GM18870 (cell line): ENCODE measurements at regions not wholly inside any gene's neighbourhood (a gene's known extent, or its start where the extent isn't known, plus 50 kb on each side); places are given as distances from the start of the nearest gene placed in this dataset.

ENCODE experiments used
- ATAC-seq: cut with Tn5 transposase; IDR thresholded peaks from one replicate; pipeline ENCODE4 v1.9.1; 2021; ENCODE audit warnings: moderate library complexity; ENCODE audit not compliant: unreplicated experiment

GRCh38 chr6:164854526-164854925, 454.9 kb downstream of the C6orf118 start:
- ATAC-seq: no peak

DNA sequence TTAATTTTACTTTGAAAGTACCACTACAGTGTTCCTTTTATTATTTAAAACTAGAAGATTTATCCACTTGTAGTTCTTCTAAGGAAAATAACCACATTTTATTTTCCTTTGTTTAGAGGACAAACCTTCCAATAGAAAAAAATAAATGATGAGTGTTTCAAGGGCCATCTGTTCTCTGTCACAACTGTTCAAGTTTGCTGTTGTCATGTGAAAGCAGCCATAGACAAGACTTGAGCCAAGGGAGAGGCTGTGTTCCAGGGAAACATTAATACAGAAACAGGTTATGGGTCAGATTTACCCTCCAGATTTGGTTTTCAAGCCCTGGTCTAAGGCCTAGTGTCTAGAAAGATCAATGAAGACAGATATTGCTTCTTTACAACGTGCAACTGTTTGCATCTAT, 463.6 kb downstream of the C6orf118 start:
- ATAC-seq: no peak

- ATAC-seq: no peak
These were observed 467.3 kb downstream of the C6orf118 start for GRCh38 chr6:164842085-164842484.

DNA sequence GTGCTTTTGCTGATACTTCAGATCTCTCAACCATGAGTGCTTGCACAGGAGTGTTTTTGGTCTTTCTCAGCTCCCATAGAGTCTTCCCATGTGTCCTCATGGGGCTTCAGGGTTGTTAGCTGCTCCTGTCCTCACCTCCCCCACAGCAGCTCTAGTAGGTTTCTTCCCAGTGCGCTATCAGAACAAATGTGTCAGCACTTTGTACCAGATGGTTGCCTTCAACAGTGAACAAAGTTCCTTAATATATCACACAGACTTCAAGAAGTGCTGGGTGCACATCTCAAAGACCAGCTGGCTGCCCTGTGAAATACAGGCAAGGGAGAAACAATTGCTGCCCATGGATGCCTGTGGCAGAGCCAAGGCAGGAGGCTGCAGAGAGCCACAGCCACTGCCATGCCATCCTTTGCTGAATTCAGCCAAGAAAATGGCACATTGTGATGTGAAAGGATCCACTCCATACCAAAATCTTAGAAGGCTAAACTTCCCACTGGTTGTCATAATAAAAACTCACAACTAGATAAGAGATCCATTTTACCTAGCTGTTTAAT, 471.3 kb downstream of the C6orf118 start:
- no peak for ATAC-seq

- ATAC-seq: no peak
These were observed 472.9 kb downstream of the C6orf118 start for GRCh38 chr6:164836486-164836885.

GRCh38 chr6:164832410-164832809, 477.0 kb downstream of the C6orf118 start:
- ATAC-seq: no peak

- no peak for ATAC-seq
These were observed 481.9 kb downstream of the C6orf118 start for GRCh38 chr6:164827537-164827936.

GRCh38 chr6:164826831-164827468, 482.5 kb downstream of the C6orf118 start:
- ATAC-seq: no peak

- no peak for ATAC-seq
These were observed 484.0 kb downstream of the C6orf118 start for GRCh38 chr6:164825386-164825785.

GRCh38 chr6:164817662-164818061, 491.7 kb downstream of the C6orf118 start:
- no peak for ATAC-seq

DNA sequence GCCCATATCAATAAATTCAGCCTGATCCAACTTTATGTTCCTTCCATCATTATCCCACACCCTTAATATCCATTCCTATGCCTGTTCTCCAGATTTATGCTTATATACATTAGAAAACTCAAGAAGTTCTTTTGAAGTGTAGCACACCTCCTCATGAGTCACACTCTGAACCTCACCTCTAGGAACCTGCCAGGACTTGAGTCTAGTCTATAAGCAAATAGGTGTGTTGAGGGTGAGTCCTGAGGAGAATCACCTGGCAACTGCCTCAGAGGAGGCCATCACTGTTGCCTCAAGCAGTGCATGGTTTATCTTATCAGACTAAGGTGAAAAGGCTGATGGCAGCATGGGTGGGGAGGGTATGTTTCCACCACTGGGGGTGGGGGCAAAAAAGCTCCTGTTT, 496.7 kb downstream of the C6orf118 start:
- no peak for ATAC-seq

DNA sequence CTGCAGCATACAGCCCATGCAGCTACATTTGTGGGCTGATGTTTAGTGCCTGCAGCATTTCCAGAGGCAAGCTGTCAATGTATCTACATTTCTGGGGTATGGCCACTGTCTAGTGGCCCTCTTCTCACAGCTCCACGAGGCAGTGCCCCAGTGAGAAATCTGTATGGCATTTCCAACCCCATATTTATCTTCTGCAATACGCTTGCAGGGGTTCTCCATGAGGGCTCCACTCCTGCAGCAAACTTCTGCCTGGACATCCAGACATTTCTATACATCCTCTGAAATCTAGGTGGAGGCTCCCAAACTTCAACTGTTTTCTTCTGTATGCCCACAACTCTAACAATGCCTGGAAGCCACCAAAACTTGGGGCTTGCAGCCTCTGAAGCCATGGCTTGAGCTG, 502.3 kb downstream of the C6orf118 start:
- ATAC-seq: no peak

- ATAC-seq: no peak
These were observed 514.2 kb downstream of the C6orf118 start for GRCh38 chr6:164795056-164795815.

GRCh38 chr6:164792666-164793065, 516.7 kb downstream of the C6orf118 start:
- no peak for ATAC-seq

- ATAC-seq: no peak
These were observed 517.9 kb downstream of the C6orf118 start for GRCh38 chr6:164791498-164791897.

- no peak for ATAC-seq
These were observed 545.6 kb downstream of the C6orf118 start for GRCh38 chr6:164763788-164764187.

GRCh38 chr6:164757451-164757850, 552.0 kb downstream of the C6orf118 start:
- ATAC-seq: no peak

- ATAC-seq: no peak
These were observed 552.7 kb downstream of the C6orf118 start for GRCh38 chr6:164756723-164757122.

DNA sequence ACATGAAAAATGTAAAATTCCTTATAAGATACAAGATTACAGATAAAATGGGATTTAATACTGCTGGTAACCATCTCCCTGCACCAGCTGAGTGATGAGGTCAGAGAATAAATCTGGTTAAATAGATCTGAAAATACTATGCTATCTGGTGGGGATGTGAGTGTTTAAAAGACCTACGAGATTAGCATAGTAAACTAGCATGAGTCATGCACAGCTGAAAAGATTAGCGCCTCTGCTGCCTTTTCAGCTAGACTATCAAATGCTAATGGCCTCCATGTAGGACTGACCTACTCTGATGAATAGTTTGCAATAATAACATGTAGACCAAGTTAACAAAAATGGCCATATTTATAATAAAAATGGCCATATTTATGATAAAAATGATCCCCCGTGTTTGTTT, 553.3 kb downstream of the C6orf118 start:
- no peak for ATAC-seq

- ATAC-seq: no peak
These were observed 555.9 kb downstream of the C6orf118 start for GRCh38 chr6:164753517-164753916.

DNA sequence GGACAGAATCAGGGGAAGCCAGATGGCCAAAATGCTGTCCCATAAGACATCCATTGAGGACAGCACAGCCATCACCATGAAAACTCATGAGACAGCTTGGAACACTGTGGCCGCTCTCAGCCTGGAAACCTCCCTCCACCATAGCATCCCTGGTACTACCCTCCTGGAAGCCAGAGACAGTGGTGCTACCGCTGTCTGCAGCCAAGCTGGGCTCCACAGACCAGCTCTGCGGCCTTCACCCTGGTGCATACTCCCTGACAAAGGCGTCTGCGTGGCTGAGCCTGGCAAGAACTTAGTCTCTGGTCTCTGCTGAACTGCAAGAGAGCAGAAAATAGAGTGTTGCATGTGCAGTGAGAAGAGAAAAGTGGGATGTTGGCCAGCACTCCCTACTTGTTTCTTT, 558.0 kb downstream of the C6orf118 start:
- no peak for ATAC-seq

DNA sequence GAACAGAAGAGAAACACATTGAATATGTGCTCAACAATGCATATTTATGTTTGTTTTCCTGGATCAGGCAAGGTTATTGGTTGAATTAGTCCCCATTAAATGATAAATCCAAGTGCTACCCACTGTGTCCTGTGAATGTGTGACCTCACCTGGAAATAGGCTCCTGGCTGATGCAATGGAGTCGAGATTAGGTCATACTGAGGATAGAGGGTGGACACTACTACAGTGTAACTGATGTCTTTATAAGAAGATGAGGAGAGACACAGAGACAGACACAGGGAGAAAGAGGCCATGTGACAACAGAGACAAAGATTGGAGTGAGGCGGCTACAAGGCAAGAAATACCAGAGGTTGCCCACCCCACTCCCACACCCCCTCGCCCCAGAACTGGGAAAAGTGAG, 559.3 kb downstream of the C6orf118 start:
- ATAC-seq: no peak
